GM12891 (cell line): ENCODE measurements at regions not wholly inside any gene's neighbourhood (a gene's known extent, or its start where the extent isn't known, plus 50 kb on each side); places are given as distances from the start of the nearest gene placed in this dataset.

Source experiments
- DNase-seq: peaks from one replicate; pipeline ENCODE4 v3.0.0; 2011; ENCODE audit warnings: low spot score; ENCODE audit not compliant: insufficient read length
- FAIRE-seq: peaks from 2 replicates; lab custom pipeline; 2011; peaks lifted over from hg19 to GRCh38; lab: Jason Lieb, UNC
- PAX5 ChIP-seq: IDR thresholded peaks from 2 replicates; pipeline ENCODE4 v1.6.1; 2011; ENCODE audit warnings: low read length, moderate library complexity, mild to moderate bottlenecking; ENCODE audit not compliant: insufficient read depth, severe bottlenecking
- POLR2A ChIP-seq: IDR thresholded peaks from 2 replicates; pipeline ENCODE4 v1.6.1; 2011; ENCODE audit warnings: low read depth, low read length, control low read depth
- POLR2AphosphoS5 ChIP-seq: IDR thresholded peaks from 2 replicates; pipeline ENCODE4 v1.6.1; 2011; ENCODE audit warnings: low read depth, low read length, control low read depth
- POU2F2 ChIP-seq: IDR thresholded peaks from 2 replicates; pipeline ENCODE4 v1.6.1; 2011; ENCODE audit warnings: low read depth, mild to moderate bottlenecking, control low read depth, low read length, moderate library complexity
- SPI1 ChIP-seq: IDR thresholded peaks from 2 replicates; pipeline ENCODE4 v1.6.1; 2011; ENCODE audit warnings: low read depth, low read length, control low read depth
- TAF1 ChIP-seq: IDR thresholded peaks from 2 replicates; pipeline ENCODE4 v1.6.1; 2011; ENCODE audit warnings: low read depth, low read length, control low read depth

DNA sequence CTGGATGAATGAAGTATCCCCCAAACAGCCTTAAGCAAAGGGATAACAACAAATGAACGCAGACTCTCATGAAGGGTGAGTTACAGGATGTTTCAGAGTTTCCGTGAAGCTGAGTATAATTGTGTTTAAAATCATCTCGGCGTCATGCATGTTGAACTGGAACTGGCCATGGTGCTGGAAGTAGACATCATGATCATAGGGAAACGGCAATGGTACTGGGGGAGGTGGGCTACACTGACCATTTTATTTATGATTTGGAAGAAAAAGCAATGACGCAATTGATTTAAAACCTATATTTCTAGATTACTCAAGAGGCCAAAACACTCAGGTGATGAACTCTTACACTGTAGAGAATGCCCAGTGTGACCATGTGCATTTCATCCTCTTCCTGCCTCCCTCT, 387.9 kb upstream of the MYT1L start:
- no peak for FAIRE-seq
- no peak for DNase-seq
- TF ChIP-seq POLR2AphosphoS5 (no peak), PAX5 (no peak), POLR2A (no peak), TAF1 (no peak), SPI1 (no peak), POU2F2 (no peak)

DNA sequence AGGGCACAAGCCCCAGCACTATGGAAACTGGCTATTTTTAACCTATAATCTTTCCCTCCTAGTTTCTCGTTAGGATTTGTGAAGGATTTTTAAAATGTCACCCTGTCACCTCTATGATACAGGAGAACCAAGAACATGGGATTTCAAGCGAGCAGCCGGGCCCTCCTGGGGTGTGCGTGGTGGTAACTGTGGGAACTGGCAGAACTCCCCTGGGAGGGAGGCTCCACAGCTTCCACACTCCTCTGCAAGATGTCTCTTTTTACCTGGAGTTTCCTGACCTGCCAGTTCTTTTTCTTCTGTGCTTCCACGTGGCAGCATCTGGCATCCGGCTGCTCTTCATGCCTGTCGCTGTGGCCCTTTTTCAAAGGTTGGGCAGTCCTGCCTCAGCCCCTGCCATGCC, 386.3 kb upstream of the MYT1L start:
- FAIRE-seq (no peak), DNase-seq (no peak)
- TF ChIP-seq PAX5 (no peak), POU2F2 (no peak), SPI1 (no peak), POLR2AphosphoS5 (no peak), POLR2A (no peak), TAF1 (no peak)

DNA sequence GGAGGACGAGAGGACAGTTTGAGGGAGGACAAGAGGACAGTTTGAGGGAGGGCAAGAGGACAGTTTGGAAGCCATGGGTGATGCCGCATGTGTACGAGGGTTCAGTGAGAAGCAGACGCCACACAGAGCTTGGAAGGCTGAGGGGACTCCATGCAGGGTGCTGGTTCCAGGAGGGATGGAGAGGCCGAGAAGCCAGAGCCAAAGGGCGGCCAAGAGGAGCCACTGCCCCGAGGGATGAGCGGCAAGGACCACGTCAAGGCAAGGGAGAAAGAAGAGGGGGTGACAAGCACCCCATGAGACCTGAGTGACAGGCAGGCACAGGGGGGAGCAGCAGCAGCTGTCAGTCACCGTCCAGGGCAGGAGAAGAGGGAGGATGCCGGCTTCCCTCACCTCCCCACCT, 385.7 kb upstream of the MYT1L start:
- no peak for FAIRE-seq
- DNase-seq = no peak
- TF ChIP-seq POLR2A (no peak), TAF1 (no peak)

DNA sequence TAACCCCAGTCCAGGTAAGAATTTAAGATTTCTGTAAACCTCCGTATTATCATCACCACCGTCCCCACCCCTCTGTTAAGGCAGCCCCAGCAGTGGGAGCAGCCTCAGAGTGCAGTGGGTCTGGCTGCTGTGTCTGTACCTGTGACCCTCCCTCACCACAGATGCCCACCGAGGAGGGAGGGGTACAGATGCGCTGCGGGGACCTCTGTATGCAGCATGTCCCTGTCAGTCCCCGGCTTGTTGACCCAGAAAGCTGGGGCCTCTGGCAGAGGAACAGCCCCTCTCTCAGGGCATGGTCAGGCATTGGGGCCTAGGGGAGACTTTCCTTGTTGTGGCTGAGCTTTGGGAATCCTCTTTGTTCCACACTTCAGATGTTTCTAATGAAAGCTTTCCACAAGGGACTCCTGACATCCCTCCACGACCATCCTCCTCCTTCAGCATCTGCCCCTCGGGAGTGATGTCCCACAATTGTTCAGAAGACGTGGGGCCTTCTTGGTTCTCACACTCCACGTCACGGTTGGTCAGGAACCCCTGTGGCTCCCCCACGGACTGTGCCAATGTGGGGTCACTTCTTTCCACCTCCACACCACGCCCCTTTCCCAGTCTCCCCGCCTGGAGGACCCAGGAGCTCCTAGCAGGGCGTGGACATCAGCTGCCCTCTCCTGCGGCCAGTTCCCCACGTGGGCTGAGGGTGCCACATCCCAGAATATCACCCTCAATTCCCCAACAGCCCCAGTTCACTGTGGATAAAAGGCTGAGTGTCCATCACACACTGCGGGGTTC, 384.2 kb upstream of the MYT1L start:
- TF ChIP-seq POU2F2 (no peak), SPI1 (no peak), TAF1 (no peak), PAX5 (no peak), POLR2AphosphoS5 (no peak), POLR2A (no peak)
- FAIRE-seq (no peak), DNase-seq (no peak)

DNA sequence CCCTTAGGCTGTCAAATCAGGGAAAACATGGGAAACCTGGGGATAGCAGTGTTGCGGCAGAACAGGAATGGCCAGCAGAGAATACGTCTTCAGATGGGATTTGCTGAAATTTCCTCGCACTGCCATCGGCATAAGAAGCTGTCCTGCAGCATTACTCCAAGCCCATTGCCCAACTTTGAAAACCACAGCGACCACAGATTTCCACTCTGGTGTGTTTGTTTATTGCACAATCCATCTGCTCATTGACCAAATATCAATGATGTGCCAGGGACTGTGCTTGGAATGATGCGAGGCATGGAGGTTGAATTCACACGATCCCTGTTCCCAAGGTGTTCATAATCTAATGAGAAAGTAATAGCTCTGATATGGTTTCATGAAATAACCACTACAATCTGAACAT, 383.3 kb upstream of the MYT1L start:
- TF ChIP-seq POLR2A = no peak
- TF ChIP-seq PAX5 = no peak
- no peak for TF ChIP-seq TAF1
- TF ChIP-seq POLR2AphosphoS5 = no peak
- TF ChIP-seq SPI1 = no peak
- no peak for TF ChIP-seq POU2F2
- FAIRE-seq (no peak), DNase-seq (no peak)

DNA sequence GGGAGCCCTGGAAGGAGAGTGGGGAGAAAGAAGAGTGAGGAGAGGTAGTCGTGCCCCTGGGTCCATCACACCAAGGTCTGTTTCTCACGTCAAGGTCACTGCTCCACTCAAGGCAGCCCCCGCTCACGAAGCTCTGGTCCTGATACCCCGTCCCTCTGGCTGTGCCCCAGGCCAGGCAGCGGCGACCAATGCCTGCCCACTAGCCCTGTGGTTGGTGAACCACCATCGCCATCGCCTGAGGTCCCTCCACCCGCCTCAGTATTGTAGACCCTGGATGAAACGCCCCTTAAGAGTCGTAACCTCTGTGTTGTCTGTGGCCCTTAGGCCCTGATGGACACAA, 378.3 kb upstream of the MYT1L start:
- DNase-seq (no peak), FAIRE-seq (no peak)
- no peak for TF ChIP-seq SPI1

DNA sequence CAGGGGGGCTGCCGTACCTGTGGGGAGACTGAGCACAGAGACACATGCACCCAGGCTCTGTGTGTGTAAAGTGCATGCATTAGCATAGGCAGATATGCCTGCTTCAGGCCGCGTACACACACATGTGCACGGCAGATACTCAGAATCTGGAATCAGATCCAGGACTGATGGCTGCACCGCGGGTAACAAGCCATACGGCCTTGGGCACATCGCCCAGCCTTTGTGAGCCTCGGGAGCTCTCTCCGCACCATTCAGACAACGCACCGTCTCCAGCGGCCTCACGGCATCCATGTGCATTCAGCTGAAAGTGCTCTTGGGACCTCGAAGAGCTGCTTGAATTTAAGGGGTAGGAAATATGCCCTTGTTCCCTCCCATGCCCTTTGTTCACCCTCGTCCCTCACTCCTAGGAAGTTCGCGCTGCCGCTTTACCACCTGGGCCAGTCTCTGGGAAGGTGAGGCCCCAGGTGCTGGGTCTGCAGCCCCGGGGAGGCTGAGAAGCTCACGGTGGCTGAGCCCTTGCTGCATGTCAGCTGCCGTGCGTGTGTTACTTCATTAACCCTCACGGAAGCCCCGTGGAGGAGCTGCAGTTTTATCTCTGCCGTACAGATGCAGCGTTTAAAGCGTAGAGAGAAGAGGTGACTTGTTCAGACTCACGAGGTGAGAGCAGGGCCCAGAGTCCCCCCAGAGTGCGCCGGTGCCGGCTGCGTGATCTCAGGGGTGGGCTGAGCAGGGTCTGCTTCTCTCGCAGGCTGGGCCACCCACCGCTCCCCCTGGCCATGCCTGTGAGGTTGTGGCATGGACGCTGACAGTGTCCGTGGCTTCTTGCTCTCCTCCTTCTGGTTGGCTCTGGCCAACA, 377.7 kb upstream of the MYT1L start:
- no peak for DNase-seq

DNA sequence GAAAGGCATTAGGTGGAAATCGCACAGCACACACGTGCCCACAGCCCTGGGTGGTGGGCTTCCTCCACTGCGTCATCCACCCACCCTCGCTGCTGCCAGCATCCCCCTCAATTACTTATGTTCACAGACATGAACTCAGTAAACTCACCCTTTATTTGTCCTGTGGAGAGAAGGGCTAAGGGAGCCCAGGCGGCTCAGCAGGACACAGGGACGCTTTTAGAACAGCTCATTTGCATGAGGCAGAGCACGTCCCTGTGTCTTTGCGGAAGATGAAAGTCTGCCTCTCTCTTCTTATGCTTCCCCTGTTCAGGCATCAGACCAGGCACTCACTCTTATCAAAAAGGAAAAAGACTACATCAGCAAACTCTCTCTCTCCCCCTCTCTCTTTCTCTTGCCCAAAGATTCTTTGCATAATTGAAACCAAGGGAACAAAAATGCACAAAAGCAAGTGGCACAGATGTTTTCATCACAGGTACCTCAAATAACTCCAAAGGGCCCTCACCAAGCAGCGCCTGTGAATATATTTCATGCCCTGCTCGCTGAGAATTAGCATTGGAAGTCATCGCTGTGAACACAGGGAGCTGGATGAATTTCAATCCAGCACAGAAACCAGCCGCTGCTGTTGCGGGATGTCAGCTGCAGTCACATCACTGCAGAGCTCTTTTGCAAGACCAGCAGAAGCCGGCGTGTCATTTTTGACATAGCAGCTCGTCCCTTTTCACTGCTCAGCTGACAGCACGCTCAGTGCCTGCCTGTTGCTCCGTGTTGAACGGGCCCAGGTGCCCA, 376.3 kb upstream of the MYT1L start:
- FAIRE-seq (no peak), DNase-seq (no peak)
- TF ChIP-seq TAF1 = no peak
- no peak for TF ChIP-seq SPI1
- TF ChIP-seq POLR2AphosphoS5 = no peak
- TF ChIP-seq POLR2A = no peak
- no peak for TF ChIP-seq POU2F2
- TF ChIP-seq PAX5 = no peak

More for the DNA sequence above, 377.7 kb upstream of the MYT1L start:
- FAIRE-seq = no peak
- TF ChIP-seq SPI1 (no peak), POLR2AphosphoS5 (no peak), PAX5 (no peak), POLR2A (no peak)

DNA sequence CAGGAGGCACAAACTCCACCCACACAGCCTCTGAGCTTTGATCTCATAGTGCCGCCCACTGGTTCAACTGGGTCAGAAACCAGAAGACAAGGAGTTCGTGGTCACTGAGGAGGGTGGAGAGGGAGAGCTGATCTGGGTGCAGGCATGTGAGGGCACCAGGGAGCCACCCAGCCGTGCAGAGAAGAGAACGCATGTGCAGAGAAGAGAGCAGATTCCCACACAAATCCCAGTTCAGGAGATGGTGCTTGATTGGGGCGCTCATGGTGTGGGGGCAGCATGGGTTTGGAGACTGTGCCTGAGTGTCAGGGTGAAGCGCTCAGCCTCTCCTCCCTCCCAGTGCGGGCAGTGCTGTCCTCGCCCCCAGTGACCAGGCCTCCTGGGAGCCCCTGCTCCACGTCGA, 375.2 kb upstream of the MYT1L start:
- TF ChIP-seq POU2F2 (no peak), TAF1 (no peak), PAX5 (no peak), POLR2A (no peak), POLR2AphosphoS5 (no peak), SPI1 (no peak)
- FAIRE-seq = no peak
- DNase-seq = no peak
